Medulla oblongata (tissue), 1 donor: ENCODE measurements at regions not wholly inside any gene's neighbourhood (a gene's known extent, or its start where the extent isn't known, plus 50 kb on each side); places are given as distances from the start of the nearest gene placed in this dataset.

Source experiments
- DNase-seq: peaks from one replicate; pipeline ENCODE4 v3.0.0-alpha.2; 2015; ENCODE audit errors: extremely low spot score

DNA sequence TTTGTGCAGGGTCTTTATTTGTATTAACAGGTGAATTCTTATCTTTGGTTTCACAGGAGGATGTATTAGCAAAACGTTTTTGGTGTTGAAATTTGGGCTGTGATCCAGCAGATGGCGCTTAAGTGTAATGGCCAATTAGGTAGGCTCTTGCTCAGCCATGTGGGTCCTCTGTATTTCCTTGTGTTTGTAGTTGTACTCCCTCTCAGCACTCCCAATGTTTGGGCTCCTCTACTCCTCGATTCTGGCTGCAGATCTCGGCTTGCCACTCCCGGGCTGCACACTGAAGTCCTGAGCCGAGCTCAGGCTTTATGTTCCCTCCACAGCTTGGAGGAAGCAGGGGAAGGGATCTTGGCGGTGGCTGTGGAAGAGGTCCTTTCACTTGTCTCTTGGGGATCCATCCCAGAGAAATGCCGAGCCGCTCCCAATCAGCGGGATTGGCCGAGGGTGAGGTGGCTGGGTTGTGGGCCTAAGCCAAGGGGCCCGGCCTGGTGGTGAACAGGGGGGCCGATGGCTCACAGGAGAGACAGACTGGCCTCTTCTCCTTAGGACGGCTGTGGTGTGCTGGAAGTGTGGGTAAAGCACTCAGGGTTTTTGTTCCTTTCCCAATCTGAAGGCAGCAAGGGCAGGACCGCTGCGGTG, 133.7 kb downstream of the AEBP2 start:
- DNase-seq: peak; percentile 19

DNA sequence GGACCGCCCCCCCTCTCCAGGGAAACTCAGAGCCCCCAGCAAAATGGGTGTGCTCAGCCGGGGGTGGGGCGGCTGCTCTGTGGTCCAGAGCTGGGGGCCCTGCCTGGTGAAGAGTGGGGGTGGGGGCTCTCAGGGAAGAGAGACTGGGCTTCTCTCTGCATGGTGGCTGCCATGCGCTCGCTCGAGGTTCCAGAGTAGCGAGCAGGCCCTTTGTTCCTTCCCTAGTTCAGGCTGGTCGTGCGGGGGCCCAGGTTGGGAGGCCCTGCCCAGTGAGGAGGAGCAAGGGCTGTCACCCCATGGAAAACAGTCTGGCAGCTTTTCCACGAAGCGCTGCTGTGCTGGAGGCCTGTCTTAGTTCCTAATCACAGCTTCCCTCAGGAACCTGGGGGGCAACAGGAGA, 134.6 kb downstream of the AEBP2 start:
- no peak for DNase-seq

DNA sequence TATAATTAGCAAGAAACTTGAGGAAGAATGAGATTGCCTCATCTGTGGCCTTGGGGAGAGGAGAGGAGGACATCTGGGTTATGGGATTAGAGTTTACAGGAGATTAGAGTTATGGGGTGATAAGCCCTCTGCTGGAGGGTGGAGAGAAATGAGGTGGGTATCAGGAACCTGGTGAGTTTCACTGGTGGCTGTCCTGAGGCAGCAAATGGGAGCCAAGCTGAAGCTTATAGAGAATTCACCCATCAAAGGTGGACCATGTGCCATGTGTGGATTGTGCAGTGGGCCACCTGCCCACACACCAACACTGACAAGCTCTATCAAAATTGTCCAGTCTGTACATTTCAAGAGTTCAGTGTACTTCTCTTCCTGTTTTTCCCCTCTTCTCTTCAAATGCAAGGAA, 135.3 kb downstream of the AEBP2 start:
- no peak for DNase-seq

DNA sequence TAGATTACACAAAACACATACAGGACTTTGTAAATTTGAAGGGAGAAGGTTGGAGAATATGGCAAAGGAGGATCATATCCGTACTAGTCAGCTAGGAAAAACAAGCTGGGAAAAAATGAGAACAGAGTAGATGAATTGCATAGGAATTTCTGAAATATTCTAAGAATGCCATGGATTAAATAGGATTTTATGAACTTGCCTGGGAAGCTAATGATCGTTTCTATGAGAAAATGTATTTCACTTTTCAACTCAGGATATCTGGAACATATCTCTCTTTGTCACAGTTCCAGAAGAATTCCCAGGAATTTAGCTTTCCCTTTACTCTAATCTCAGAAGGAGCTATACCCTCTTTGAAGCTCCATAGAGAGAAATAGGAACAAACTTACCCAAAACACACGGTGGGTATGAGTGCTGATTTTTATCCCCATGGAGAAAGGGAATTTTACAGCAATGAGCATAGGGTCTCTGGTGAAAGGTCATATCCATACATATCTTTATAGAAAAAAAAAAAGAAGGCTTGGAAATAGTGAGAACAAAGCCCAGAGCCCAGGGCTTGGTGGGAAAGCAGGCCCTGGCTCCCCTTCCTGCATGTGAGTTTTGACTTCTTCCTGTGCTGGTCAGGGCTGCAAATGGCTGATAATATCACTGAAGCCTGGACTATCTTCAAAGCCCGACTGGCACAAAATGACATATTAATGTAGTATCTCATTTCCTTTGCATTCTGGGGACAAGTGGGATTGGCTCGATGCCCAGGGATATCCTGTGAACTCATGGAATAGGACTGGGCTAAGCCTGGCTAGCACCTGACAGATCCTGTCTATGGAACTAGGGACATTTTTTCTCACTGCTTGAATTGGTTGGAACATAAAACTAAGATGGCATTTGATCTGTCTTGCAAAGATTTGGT, 136.3 kb downstream of the AEBP2 start:
- DNase-seq: peak; percentile 17

DNA sequence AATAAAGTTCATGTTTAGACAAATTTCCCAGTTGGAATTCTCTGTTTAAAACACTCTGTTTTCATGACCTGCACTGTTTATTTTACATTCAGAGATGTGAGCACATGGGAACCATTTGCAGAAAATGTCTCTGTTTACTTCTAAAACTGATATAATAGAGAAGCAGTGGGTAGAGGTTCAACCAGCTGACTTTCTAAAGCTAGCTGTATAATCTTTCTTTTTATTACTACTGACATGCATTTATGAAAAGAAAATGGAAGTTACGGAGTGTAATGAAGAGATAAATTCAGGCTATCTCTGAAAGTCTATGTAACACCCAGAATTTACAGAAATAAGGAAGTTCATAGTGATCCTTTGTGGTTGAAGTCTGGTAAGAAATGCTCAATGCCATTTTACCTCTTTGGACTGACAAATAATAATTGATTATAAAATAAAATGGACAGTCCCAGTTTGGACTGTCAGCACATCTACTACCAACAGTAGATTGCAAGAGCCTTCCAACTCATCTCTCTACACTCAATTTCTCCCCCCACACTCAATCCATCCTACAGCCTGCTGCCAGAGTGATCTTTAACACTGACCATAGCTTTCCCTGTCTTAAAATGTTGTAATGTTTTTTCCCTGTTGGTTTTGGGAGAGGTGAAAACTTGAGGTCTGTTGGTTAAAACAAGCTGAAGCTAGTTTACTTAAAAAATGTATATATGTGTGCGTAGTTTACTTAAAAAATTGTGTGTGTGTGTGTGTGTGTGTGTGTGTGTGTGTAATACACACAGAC, 137.4 kb downstream of the AEBP2 start:
- no peak for DNase-seq

DNA sequence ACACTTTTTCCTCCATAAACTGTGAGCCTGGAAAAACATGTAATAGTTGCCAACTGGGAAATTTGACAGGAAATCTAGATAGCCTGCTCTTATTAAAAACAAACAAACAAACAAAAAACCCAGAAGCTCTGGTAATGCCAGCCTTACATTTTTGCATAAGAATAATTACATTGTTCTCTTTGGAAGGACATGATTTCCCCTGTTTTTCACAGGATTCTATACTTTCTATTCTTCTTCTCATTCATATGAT, 137.9 kb downstream of the AEBP2 start:
- DNase-seq: no peak

DNA sequence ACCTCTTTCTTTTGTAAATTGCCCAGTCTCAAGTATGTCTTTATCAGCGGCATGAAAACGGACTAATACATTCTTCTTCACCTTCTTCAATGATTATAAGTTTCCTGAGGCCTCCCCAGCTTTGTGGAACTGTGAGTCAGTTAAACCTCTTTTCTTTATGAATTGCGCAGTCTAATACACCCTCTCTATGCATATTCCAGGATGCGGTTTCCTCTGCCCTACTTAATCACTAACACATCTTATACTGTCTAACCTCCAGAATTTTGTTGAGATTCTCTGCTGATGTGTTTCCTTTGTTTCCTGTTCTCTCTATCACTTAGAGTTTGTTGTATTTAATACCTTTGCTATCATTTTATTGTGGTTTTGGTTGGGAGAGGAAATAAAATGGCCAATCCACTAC, 145.4 kb downstream of the AEBP2 start:
- DNase-seq: no peak

DNA sequence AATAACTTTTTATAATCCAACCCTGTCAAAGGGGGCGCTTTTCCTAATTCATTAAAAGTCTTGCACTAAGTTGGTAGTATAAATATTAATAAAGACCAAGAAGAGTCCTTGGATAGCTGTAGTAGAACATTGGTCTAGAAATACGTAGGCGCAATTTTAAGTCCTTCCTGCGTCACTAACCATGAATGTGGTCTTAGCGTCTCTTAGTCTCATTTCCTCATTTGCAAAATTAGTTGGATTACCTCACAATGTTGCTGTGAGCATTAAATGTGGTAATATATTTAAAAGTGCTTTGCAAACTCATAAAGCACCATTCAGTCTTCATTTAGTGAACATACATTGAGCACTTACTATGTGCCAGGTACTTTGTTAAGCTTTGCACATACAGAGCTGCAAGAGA, 149.7 kb downstream of the AEBP2 start:
- no peak for DNase-seq

DNA sequence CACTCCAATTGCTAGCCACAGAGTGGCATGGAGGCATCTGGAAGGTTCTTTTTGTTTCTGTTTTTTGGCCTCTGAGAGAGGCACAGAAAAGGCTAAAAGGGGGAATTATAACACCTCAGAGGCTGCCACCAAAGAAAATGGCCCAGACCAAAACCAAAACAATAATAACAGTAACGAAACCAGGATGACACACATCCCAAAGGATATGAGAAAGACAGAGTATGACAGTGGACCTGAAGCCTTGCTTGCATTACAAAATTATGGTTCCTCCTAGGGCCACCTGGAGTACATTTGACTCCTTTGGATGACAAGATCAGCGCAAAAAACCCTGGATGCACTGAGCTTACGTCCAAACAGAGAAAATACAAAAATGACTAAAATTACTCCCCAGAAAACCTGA, 152.7 kb downstream of the AEBP2 start:
- DNase-seq: no peak

DNA sequence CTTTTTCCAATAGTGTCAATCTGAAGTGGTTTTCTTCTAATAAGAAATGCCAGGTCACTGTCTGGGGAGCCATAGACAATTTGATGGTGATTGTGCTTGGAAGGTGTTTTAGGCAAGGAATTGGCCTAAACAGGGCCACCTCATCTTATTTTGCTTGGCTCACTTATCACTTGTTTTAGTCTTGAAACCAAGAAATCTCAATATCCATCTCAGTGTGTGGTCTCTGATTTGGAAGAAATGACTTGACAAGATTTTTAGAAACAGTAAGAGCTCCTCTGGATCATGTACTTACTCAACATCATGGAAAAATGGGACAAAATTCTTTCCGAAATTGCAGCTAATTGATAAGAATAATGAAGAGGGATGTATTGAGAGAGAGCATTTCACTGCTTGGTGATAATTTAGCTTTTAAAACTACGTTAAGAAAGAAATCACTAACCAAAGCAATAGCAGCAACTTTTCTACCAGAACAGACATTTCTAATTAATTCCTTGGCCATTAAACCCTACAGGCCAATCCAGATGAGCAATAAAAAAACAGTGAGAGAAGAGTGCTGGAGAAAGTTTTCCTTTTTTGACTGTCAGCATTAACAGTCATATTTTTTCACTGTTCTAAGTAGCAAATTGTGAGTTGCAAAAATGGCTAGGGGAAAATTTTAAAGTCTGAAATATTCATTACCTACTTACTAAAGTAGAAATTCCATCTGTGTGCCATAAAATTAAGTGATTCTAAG, 157.3 kb downstream of the AEBP2 start:
- DNase-seq: no peak

DNA sequence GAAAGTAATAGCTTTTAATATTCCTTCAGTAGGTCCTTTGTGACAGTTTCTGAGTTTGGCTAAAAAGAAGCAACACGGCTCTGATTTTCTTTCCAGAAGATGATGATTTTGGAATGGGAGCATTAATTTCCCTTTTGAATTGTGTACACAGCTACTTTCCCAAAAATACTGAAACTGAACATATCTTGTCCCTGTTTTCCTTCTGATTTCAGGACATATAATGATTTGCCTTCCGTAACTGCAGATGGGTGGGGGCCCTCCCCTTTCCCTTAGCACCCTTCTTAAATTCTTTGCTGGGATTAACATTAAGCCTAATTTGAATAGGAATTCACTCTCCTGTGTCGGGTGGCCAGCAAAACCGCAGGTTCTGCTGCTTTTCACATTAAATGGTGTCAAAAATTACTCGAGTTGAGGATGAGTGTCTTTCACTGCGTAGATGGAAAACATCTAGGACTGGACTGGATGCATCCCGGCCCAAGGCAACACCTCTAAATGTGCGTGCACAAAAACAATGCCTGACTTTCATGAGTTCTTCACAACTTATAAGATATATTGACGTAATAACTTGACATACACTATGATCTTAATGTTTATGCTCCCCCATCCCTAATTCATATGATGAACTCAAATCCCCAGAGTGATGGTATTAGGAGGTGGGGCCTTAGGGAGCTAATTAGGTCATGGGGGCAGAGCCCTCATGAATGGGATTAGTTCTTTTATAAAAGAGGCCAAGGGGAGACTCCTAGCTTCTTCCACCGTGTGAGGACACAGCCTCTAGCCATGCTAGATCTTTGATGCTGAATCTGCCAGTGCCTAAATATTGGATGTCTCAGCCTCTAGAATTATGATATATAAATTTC, 158.1 kb downstream of the AEBP2 start:
- no peak for DNase-seq

DNA sequence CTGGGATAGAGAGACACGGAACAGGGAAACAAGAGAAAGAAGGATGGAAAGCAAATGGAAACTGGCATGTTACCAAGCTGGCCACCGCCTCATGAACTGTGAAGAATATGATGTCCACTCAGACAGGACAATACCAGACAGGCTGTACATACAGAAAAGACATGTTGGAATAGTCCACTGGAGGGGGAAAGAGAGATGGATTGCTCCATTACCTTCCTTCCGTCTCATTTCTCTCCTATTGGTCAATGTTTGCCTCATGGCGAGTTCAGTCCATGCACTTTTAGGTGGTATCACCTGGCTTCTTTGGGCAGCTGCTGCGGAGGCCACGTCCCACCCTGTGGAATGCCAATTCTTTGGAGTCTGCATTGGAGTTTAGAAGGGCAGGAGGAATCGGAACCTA, 166.4 kb downstream of the AEBP2 start:
- DNase-seq: no peak

DNA sequence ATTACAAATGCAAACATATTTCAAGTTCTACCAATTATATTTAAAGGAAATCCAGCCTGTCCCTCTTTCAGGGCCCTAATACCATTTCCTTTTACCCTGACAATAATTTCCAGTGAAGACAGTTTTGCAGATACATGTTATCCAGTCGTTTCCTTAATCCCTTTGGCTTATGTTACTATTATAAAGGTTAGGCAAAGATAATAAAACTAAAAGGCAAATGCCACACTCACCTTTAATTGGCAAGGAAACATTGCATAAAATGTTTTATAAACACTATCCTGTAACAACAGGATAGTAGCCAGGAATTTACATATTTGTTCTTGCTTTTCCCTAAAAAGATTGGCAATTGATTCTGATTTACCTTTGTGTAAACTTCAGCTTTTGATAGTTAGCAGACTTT, 168.7 kb downstream of the AEBP2 start:
- DNase-seq: no peak

DNA sequence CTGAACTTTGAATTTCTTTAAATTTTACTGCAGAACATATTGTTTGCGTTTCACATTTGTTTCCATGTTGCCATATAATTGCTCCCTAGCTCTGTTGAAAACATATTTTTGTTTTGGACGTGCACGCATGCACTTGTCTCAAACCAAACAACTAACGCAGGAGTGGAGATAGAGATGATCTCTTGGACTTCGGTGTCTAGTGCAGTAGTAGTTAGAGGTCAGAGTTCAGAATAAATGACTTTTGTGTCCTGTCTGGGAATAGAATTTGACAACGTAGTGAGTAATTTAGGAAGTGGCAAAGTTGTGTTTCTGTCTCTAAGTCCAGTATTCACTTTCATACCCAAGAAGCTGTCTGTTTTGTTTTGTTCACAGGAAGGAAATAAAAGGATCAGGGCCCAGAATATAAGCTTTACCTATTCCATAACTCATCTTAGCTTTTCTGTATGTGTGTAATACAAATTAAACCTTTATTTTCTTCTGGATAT, 173.8 kb downstream of the AEBP2 start:
- no peak for DNase-seq

DNA sequence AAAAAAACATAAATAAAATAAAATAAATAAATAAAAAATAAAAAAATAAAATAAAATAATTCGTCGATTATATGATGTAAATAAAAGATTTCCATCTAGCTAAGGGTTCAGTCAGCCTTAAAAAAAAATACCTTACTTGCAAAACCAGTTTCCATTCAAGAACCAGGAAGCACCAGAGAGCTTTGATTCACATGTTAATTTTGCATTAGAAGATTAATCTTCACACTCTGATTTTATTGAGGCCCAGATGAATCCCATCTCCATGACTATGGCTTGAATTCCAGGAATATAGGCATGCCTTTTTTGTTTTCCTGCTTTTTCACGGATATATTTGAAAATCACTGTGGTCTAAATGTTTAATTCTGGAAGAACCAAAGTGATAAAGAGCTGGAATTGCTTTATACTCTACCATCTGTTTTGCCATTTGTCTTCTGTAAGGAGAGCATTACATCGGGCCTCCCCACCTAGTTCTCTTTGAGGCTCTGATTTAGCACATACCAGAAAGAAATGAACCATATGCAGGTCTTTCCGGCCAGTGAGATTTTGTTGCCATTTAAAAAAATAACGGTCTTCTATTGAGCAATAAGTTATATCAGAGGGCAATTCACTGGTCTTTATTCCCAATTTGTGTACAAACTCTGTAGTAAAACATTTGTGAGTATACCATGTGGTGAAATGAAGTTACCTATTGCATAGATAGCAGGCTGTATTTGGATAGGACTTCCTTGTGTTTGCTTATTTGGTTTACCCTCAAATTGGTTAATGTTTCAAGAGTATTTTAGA, 175.5 kb downstream of the AEBP2 start:
- DNase-seq: no peak

DNA sequence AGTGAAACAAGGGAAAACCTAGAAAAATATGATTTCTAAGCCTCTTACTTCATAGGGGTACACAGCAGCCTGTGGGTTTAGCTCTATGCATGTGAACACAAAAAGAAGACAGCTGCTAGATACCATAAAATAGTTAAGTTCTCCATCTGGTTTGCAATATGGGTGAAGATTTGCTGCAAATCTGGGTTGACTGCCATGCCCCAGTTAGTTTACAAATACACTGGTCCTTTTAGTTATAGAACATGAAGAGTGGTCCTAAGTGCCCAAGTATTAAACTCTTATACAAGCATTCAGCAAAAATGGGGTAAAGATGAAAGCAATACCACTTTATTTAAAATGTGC, 176.1 kb downstream of the AEBP2 start:
- DNase-seq: no peak

DNA sequence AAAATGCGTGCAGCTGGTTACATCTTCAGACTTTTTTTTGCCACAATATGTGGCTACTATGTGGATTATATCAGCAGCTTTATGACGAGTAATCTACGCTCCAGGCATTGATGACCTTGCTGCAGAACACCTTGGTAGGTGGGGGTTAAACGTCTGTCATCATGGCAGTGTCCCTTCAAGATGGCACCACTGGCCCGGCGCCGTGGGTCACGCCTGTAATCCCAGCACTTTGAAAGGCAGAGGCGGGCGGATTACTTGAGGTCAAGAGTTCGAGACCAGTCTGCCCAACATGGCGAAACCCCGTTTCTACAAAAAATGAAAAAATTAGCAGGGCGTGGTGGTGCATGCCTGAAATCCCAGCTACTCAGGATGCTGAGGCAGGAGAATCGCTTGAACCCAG, 177.5 kb downstream of the AEBP2 start:
- DNase-seq: no peak

DNA sequence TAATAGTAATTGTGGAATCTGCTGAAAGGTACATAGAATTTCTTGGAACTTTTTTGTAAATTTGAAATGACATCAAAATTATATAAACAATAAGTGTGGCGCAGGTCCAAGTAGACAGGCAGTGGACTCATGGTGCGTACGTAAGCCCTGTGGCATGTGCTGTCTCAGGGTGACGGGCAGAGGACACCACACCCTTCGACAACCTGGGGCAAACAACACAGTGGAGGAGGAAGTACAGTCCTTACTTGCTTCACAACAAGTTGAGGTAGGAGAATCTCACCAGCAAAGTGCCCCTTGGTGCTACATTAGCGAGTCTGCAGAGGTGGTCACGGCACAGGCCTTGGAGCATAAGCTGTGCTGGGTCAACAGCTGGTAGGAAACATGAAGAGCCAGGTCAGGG, 180.9 kb downstream of the AEBP2 start:
- DNase-seq: no peak

DNA sequence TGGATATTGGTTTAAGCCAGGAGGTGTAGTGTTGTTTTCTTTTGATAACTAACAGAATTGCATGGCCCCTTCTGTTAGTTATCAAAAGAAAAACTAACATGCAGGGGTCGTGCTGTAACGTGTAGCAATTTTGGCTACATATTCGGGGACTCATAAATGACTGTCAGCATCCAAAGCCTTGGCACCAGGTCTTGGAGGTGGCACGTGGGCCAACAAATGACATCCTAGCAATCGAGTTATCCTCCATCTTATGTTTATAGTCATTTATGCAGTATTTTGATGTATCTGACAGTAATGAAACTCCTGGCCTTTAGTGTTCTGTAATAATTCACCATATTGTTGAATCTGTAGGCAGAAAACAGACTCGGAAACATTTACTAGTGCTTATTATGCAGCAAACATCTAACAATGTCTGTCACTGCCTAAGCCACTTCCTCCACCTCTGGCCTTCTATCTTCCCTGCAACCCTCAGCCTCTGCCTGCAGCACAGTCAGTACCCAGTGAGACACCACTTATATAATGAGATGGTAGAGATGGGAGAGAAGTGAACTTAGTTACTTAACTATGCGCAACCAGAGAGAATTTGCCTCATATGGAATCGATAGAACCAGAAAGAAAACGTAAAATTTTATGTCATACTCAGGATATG, 184.6 kb downstream of the AEBP2 start:
- no peak for DNase-seq

DNA sequence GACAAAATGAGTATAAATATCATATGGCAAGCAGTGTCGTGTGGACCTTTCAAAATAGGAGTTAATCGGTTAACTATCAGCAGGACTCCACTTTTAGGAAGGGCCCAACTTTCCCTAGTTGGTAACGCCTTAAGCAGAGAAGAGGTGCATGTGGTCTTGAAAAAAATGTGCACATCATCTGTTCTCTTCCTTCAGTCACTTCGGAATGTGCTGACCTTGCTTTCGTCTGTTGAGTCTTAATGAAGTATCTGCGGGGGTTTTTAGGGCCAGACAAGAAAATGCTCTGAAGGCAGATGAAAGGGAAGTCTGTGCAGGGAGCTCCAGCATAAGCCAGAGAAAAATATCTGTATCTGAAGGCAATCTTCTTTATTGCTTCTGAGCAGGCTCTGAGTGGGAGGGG, 185.2 kb downstream of the AEBP2 start:
- no peak for DNase-seq
